ENCODE measurements at regions not wholly inside any gene's neighbourhood (a gene's known extent, or its start where the extent isn't known, plus 50 kb on each side); places are given as distances from the start of the nearest gene placed in this dataset.

GRCh38 chr1:55279627-55280026 lies 64.5 kb upstream of the USP24 start:
- Histone ChIP-seq H3K27ac (no peak overlapping the region), H3K36me3 (no peaks in the 10 kb centered on the region), H3K27me3 (no peaks in the 10 kb centered on the region), H3K4me3 (no peak overlapping the region), H3K4me1 (peaks cover 26% of the 10 kb centered on the region), H3K9me3 (no peaks in the 10 kb centered on the region)
- TF ChIP-seq POLR2AphosphoS5 (IDR thresholded peaks at IDR 0.05) (no peak), EP300 (IDR thresholded peaks at IDR 0.05) (no peak), CTCF (IDR thresholded peaks at IDR 0.05) (no peak), POLR2A (IDR thresholded peaks at IDR 0.05) (no peak)
- WGBS = 94% methylated on average over 3 of the region's 3 CpGs
- DNase-seq (ENCODE audit: low spot score in 2 of 2) = no peak

GRCh38 chr1:55278378-55278777 lies 63.2 kb upstream of the USP24 start:
- 46% methylated on average over 2 of the region's 2 CpGs for WGBS
- H3K27me3 ChIP-seq = no peaks in the 10 kb centered on the region
- TF ChIP-seq POLR2A (IDR thresholded peaks at IDR 0.05) (no peak), POLR2AphosphoS5 (IDR thresholded peaks at IDR 0.05) (no peak), CTCF (IDR thresholded peaks at IDR 0.05) (no peak), EP300 (IDR thresholded peaks at IDR 0.05) (no peak)

GRCh38 chr1:55277377-55278130 lies 62.4 kb upstream of the USP24 start:
- peak; percentile 84 to 91 for DNase-seq (ENCODE audit: low spot score in 2 of 2)
- Histone ChIP-seq H3K27me3 (no peaks in the 10 kb centered on the region), H3K4me3 (no peak overlapping the region), H3K36me3 (no peaks in the 10 kb centered on the region), H3K4me1 (peaks cover 26% of the 10 kb centered on the region), H3K27ac (peak overlapping the region; percentile 45), H3K9me3 (no peaks in the 10 kb centered on the region)
- 31% methylated on average over 13 of the region's 15 CpGs for WGBS
- TF ChIP-seq POLR2AphosphoS5 (IDR thresholded peaks at IDR 0.05) (no peak), CTCF (IDR thresholded peaks at IDR 0.05) (peak; percentile 77 to 80)

More at GRCh38 chr1:55278378-55278777, 63.2 kb upstream of the USP24 start:
- Histone ChIP-seq H3K4me3 (no peak overlapping the region), H3K4me1 (peaks cover 26% of the 10 kb centered on the region), H3K9me3 (no peaks in the 10 kb centered on the region), H3K36me3 (no peaks in the 10 kb centered on the region), H3K27ac (no peak overlapping the region)
- DNase-seq (ENCODE audit: low spot score in 2 of 2) = no peak

- Histone ChIP-seq H3K27ac (peak overlapping the region; percentile 45), H3K4me3 (no peak overlapping the region), H3K9me3 (no peaks in the 10 kb centered on the region), H3K36me3 (no peaks in the 10 kb centered on the region), H3K27me3 (no peaks in the 10 kb centered on the region), H3K4me1 (peaks cover 26% of the 10 kb centered on the region)
- no peak for DNase-seq (ENCODE audit: low spot score in 2 of 2)
- TF ChIP-seq POLR2AphosphoS5 (IDR thresholded peaks at IDR 0.05) = peak in 2 of 3 donors; percentile 9 to 34
- no peak for TF ChIP-seq EP300 (IDR thresholded peaks at IDR 0.05)
- no peak for TF ChIP-seq CTCF (IDR thresholded peaks at IDR 0.05)
- TF ChIP-seq POLR2A (IDR thresholded peaks at IDR 0.05) = no peak
- WGBS = 80% methylated on average over 8 of the region's 8 CpGs
These were observed 61.7 kb upstream of the USP24 start for GRCh38 chr1:55276671-55277376.

GRCh38 chr1:55275941-55276341 lies 60.8 kb upstream of the USP24 start:
- TF ChIP-seq EP300 (IDR thresholded peaks at IDR 0.05) = no peak
- TF ChIP-seq CTCF (IDR thresholded peaks at IDR 0.05) = no peak
- TF ChIP-seq POLR2AphosphoS5 (IDR thresholded peaks at IDR 0.05) = no peak
- TF ChIP-seq POLR2A (IDR thresholded peaks at IDR 0.05) = no peak
- DNase-seq (ENCODE audit: low spot score in 2 of 2) = no peak
- 19% methylated on average over 1 of the region's 1 CpG for WGBS
- no peaks in the 10 kb centered on the region for H3K9me3 ChIP-seq
- H3K36me3 ChIP-seq = no peaks in the 10 kb centered on the region
- H3K4me1 ChIP-seq = peaks cover 26% of the 10 kb centered on the region
- H3K27me3 ChIP-seq = no peaks in the 10 kb centered on the region
- H3K27ac ChIP-seq = peak overlapping the region; percentile 45
- H3K4me3 ChIP-seq = no peak overlapping the region

All from suprapubic skin (tissue), 4 donors.